GM12865 (cell line): ENCODE measurements at regions not wholly inside any gene's neighbourhood (a gene's known extent, or its start where the extent isn't known, plus 50 kb on each side); places are given as distances from the start of the nearest gene placed in this dataset.

Source experiments
- DNase-seq: peaks from one replicate; pipeline ENCODE4 v3.0.0; 2010; ENCODE audit warnings: low read depth
- H3K4me3 ChIP-seq: 2 replicates; pipeline ENCODE4 v1.5.1; 2011; ENCODE audit warnings: mild to moderate bottlenecking, low read depth, low read length, control low read depth
- TF ChIP-seq, protein P1 (sequence below): IDR thresholded peaks from 2 replicates; pipeline ENCODE4 v1.5.1; 2011; ENCODE audit warnings: low read length, control low read depth, low read depth, inconsistent platforms; ENCODE audit not compliant: insufficient read depth; ENCODE audit errors: missing control alignments

DNA sequence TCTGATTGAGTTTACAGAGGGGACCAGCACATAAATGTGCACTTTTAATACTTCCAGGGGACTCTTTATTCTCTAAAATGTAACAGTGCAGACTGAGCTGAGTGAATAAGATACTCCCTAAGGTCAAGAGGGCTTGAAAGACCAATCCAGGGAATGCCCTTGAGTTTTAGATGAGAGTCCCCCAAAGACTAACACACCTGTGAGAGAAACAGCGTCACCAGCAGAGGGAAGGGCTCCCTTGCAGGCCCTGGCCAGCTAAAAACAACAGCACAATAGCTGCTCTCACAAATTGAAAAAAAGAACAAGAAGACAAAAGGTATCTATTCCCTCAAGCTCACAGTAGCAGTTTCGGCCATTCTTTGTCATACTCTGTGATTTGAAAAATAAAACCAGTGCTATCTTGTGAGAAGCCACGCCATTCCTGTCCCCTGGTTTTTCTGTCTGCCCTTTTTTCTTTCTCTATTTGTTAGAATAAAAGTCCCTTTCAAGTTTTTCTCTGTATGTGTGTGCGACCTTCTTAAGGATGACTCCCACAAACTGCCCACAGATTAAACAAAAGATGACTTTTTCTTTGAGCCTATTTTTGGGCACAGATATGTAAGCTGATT is 230.4 kb upstream of the BMPER start:
- peak; percentile 44 for DNase-seq
- H3K4me3 ChIP-seq = no peak overlapping the region
- TF ChIP-seq, protein P1, sequence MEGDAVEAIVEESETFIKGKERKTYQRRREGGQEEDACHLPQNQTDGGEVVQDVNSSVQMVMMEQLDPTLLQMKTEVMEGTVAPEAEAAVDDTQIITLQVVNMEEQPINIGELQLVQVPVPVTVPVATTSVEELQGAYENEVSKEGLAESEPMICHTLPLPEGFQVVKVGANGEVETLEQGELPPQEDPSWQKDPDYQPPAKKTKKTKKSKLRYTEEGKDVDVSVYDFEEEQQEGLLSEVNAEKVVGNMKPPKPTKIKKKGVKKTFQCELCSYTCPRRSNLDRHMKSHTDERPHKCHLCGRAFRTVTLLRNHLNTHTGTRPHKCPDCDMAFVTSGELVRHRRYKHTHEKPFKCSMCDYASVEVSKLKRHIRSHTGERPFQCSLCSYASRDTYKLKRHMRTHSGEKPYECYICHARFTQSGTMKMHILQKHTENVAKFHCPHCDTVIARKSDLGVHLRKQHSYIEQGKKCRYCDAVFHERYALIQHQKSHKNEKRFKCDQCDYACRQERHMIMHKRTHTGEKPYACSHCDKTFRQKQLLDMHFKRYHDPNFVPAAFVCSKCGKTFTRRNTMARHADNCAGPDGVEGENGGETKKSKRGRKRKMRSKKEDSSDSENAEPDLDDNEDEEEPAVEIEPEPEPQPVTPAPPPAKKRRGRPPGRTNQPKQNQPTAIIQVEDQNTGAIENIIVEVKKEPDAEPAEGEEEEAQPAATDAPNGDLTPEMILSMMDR = no peak

DNA sequence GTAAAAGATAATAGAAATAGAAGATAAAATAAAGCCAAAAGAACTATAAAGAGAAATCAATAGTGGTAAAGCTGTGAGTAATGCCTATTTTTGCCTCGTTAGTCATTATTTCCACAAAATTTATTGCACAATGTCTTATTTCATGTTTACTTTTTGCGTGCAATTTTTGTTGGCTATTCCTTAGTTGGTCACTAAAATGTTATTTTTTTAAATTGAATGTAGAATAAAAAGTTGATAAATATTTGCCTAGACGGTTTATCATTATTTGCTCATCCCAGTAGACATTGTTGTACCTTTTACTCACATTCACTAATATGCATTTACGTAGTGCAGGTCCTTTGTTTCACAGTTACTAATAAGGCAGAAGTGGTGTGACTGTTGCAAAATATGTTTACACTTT is 227.8 kb upstream of the BMPER start:
- TF ChIP-seq, protein P1 = no peak
- no peak overlapping the region for H3K4me3 ChIP-seq
- DNase-seq = no peak

DNA sequence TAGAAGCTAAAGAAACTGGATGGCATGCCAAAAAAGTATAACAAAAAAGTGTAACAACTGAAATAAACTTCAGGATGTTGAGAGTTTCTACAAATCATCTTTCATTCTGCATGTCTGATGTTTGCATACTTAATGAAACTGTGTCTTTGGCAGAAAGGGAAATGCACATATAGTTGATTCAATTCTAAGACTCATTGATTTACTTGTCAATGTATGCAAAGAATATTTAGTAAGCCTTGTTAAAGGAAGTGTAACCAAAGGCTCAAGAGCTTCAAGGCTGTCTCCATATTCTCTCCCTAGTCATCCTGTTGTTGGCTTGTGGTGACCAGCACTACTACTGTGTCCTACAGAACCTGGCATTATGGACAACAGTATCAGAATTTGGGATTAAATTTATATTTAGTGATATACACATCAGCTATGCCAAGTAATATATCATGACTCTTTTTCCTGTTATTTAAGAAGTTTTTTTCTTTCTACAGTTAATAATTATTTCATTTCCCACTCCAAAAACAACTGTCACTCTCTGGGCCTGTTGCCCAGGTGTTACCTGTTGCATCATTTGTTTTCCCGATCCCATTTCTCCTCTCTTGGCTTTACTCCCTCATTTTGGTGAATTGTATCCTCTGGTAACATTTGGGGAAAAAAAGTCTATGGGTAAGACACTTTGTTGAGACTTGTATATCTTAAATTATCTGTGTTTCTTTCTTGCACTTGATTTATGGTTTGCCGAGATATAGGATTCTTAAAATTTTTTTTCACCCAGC is 226.6 kb upstream of the BMPER start:
- no peak overlapping the region for H3K4me3 ChIP-seq
- TF ChIP-seq, protein P1 = no peak
- no peak for DNase-seq

DNA sequence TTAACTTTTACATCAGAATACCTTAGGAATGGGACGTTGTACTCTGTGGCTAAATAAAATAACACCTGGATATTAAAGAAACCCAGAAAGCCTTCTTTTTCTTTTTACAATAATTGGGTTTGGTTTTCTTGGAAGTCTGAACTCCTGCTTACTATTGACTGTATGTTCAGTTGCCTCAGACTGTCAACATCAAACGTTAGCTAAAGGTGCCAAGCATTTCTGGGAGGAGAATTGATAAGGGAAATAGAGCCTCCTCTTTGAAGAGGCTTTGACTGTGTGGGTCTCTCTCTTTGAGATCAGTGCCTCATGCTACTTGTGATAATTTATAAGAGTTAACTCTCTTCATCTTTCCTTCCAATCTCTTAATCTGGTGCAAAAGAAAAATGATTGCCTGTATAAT is 224.7 kb upstream of the BMPER start:
- H3K4me3 ChIP-seq = no peak overlapping the region
- TF ChIP-seq, protein P1 = no peak
- no peak for DNase-seq

DNA sequence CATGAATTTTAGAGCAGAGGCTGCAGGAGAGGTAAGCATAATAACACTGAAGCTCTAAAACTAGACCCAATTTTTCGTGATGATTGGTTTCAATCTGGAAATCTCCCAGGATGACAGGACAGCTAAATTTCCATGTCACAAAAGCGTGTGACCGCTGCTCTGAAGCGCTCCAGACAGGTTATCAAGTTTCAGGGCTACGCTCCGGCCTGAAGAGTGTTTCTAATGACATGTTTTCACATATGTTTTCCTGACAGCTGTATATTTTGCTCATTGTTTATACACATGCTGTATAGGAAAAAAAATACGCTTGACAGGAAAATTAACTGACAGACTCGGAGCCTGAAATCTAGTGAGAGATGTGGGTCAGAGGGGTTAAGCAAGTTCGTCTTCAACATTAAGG is 219.8 kb upstream of the BMPER start:
- TF ChIP-seq, protein P1 = no peak

DNA sequence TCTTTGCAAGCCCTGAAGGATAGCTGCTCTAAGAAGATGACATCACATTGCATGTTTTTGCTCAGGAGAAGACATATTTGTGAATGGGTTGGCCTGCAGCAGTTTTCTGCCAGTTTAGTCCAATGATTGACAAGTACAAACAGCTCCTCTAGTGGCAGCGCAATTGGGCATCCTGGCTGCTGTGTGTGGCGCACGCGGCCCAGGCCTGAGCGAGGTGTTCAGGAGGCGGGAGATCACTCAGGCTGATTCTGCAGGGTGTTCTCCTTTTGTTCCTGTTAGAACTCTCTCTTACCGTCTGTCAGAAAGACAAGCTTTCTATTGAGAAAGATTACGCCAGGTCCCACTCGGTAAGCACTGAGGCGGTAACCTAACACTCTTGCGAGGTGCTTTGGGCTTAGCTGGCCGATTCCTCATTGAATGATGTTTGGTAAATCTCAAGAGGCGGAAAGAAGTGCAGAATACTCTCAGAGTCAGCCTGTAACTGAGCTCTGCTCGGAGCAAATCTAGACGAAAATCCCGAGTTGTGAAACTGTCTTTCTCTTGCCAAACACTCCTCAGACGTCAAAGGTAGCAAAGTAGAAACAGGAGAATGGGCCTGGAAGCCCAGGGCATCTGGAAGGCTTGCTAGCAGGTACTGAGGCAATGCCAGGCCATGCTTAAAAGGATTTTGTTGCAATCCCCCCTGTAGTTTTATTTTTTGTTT is 219.2 kb upstream of the BMPER start:
- no peak for DNase-seq
- TF ChIP-seq, protein P1 = no peak
- no peak overlapping the region for H3K4me3 ChIP-seq

More for the DNA sequence above, 219.8 kb upstream of the BMPER start:
- no peak for DNase-seq
- H3K4me3 ChIP-seq = no peak overlapping the region

DNA sequence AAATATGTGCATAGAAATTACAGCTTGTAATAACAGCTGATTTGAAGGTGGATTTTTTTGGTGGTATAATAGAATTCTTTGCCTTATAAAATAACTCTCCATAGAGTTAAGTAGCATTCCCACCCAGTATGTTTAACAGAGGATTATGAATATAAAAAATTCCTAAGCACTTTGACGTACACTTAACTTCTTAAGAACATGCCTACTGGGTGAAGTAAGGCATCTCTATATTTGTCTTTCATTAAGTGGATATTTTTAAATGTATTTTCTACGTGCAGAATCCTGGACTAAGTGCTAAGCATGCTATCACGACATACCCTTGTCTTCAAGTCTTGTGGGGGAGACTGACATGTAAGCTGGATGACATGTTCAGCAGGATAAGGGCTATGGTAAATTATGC is 217.7 kb upstream of the BMPER start:
- DNase-seq = no peak
- TF ChIP-seq, protein P1 = no peak
- no peak overlapping the region for H3K4me3 ChIP-seq
